CD4-positive, alpha-beta T cell treated with Interferon alpha-2 for 1 hour (primary cell): ENCODE measurements at regions not wholly inside any gene's neighbourhood (a gene's known extent, or its start where the extent isn't known, plus 50 kb on each side); places are given as distances from the start of the nearest gene placed in this dataset.
"Not testable (repeated sequence)": the region's sequence is repeated elsewhere in the genome, so short reads cannot be mapped to it uniquely, and the experiment has no call there.

Experiments used
- DNase-seq, 2 donors: peaks; one replicate each; pipeline ENCODE4 v3.0.0-alpha.2; 2020 to 2022

DNA sequence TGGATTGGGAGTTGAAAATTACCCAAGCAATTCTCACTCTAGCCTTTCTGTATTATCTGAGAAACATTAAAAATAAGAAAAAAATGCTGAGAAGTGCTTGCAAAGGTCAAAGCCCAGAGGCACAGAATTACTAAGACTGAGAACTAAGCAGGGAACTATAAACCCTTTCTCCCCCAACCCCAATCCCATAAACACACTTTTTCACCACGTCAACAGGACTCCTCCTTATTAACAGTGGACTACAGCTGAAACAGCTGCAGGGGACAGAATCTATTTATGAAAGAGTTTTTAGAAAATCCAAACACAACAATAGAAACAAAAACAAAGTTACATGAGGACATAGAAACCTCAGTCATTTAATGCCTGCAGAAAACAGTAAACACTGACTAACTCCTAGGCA, 984.1 kb downstream of the TRAM1L1 start:
- no peak for DNase-seq

DNA sequence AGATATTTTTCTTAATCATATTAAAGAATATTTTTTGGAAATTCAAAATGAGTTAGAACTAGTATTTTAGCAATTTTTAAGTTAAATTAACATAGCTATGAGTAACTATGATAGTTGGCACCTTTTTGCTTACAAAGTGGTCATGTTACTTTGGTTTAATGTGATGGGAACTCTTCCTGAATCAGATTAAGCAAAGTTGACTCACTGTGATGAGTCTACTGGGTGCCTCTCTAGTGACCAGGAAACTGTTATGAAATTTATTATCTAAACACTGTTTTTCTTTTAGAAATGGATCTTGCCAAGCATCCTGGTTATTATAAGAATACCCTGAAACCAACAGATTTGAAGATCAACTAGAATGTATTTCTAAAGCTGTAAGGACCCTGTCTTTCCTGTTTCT, 985.8 kb downstream of the TRAM1L1 start:
- no peak for DNase-seq

DNA sequence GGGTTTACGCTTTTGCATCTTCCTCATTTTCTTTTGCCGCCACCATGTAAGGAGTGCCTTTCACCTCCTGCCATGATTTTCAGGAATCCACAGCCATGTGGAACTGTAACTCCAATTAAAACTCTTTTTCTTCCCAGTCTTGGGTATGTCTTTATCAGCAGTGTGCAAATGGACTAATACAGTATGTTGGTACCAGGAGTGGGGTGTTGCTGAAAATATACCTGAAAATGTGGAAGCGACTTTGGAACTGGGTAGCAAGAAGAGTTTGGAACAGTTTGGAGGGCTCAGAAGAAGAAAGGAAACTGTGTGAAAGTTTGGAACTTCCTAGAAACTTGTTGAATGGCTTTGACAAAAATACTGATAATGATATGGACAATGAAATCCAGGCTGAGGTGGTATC, 983.9 kb upstream of the NDST4 start:
- not testable (repeated sequence) for DNase-seq

DNA sequence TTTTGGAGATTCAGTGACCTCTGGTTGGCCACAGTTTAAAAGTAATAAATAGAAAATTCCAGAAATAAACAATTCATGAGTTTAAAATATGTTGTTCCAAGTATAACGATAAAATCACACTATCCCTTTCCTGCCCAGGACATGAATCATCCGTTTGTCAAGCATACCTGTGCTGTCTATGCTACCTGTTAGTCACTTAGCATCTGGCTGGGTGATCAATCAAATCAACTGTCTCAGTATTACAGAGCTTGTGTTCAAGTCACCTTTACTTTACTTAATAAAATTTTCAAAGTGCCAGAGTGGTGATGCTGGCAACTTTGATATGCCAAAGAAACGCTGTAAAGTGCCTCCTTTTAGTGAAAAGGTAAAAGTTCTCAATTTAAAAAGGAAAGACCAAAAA, 979.5 kb upstream of the NDST4 start:
- no peak for DNase-seq

DNA sequence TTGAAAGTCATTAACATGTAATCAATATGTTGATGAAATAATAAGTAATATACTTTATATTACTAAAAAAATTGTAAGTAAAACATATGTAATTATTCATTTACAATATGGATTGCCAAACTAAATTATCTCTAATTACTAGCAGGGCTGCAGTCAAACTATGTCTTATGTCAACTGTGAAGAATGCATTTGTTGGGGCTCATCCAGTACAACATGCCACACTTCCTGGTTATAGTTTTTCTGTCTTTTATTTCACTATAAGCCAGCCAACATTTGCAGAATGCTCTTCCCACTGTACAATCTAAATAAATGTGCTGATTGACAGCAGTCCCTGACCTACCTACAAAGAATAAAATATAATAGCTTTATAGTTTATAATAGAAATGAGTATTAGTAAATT, 975.4 kb upstream of the NDST4 start:
- DNase-seq = no peak

DNA sequence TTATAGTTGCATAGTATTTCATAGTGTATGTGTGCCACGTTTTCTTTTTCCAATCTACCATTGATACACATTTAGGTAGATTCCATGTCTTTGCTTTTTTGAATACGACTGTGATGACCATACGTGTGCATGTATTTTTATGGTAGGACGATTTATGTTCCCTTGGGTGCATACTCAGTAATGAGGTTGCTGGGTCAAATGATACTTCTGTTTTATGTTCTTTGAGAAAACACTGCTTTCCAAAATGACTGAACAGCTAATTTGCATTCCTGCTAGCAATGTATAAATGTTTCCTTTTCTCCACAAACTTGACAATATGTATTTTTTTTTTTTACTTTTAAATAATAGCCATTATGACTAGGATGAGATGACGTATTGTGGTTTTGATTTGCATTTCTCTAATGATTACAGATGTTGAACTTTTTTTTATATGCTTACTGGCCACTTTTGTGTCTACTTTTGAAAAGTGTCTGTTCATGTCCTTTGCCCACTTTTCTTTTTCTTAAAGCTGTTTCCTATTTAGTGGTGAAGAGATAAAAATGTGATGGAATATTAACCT, 969.5 kb upstream of the NDST4 start:
- no peak for DNase-seq

DNA sequence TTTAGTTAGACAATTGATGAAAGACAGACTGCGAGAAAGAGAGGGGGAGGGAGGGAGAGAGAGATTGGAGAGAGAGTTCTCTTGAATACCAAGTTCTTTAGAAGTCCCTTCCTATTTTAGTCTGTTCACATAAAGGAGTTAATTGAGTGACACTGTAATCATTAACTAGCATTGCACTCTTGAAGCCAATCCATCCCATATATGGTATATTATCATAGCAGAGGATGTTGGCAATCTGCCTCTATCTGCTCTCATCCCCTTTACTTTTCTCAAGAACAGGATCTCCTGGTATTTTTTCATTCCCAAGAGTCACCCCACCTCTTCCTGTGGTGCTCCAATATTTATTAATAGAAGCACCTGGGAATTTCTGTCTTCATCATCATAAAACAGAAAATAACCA, 959.6 kb upstream of the NDST4 start:
- no peak for DNase-seq

DNA sequence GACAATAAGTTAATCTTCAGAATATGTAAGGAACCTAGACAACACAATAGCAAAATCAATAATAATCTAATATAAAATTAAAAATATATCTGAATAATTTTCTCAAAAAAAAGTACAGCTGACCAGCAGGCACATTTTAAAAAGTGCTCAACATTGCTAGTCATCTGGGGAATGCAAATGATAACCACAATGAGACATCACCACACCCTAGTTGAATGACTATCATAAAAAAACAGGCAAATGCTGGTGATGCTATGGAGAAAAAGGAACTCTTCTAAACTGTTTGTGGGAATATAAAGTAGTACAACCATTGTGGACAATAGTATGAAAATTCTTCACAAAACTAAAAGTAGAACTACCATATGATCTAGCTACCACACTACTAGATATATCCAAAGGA, 956.9 kb upstream of the NDST4 start:
- DNase-seq = no peak

DNA sequence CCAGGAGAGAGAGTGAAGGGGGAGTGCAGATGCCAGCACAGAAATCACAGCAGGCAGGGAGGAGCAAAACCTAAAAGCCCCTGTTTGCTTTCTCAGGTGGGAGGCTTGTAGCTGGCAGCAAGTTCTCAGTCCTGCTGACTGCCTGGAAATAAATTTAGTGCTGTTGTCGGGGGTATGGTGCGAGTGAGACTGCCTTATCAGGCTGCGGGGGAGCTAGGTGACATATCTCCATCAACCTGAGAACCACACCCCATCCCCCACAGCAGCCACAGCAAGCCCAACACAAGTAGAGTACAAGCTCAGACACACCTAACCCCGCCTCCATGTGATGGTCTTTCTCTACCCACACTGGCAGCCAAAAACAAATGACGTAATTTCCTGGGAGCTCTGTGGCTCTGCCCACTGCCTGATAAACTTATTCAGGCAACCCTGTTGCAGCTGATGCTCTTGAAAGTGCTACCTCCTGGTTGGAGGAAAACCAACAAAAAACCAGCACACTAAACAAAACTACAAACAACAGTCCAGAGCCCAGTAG, 953.4 kb upstream of the NDST4 start:
- DNase-seq = no peak

DNA sequence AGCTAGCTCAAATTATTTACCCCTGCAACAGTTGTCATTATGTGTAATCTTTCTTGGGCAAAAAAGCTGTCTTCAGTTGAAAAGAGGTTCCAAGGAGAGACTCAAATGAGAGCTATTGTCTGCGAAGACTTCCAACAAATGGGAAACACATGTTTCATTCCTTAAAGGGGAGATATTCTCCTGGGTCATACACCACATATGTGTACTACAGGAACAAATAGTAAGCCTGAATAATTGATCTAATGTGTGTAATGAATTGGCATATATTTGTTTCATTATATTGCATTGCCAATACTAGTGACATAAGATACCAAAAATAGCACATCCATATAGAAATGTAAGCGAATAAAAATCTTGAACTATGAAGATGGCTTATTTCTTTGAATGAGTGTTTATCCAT, 950.9 kb upstream of the NDST4 start:
- DNase-seq = no peak

DNA sequence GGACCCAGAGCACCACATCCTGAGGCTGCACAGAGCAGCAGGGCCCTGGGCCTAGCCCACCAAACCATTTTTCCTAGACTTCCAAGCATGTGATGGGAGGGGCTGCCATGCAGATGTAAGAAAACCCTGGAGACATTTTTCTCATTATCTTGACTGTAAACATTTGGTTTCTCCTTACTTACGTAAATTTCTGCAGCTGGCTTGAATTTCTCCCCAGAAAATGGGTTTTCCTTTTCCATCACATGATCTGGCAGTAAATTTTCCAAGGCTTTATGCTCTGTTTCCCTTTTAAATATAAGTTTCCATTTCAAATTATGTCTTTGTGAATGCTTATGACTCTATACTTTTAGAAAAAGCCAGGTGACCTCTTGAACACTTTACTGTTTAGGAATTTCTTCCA, 945.9 kb upstream of the NDST4 start:
- no peak for DNase-seq

DNA sequence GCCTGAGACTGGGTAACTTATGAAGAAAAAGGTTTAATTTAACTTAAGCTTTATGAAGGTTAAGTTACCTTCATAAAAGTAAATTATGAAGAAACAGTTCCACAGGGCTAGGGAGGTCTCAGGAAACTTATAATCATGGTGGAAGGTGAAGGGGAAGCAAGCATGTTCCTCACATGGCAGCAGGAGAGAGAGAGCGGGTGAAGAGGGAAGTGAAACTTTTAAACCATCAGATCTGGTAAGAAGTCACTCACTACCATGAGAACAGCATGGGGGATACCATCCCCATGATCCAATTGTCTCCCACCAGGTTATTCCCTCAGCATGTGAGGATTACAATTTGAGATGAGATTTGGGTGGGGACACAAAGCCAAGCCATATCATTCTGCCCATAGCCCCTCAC, 944.7 kb upstream of the NDST4 start:
- no peak for DNase-seq

DNA sequence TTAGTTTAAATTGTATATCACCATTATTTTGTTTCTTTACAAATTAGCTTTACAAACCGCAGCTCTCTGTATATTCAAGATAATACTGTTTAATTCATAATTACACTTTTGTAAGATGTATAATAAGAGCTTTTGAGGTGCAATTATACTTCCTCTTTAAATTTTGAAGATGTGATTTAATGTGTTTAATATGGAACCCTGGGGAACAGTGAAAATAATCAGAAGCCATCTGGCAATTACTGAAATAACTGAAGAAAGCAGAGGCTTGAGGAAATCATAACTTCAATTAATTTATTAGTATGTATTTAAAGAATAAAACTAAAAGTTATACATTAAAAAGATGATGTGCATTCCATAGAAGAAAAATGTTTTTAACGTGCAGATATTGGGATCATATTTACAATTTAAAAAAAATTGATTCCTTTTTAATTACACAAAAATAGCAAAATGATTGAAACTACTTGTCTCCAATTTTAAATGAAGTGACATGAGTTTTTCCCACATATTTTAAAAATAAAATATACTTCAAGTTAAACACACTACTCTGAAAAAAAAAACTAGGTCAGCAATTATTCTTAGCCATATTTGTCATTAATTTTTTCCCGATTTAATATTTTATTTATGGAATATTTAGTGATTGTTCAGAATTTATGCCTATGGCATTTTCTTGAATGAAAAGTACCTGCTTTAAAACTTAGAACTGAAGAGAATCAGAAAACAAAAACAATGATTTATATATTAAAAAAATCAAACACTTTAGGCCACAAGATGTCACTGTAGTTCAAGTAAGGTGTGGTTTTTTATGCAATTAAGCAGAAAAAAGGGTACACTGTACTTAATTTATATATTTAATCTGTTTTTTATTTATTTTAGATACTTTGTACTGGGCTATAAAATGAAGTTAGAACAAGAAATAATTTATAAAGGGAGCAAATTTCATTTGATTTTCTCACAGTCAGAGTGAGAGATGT, 942.7 kb upstream of the NDST4 start:
- no peak for DNase-seq

DNA sequence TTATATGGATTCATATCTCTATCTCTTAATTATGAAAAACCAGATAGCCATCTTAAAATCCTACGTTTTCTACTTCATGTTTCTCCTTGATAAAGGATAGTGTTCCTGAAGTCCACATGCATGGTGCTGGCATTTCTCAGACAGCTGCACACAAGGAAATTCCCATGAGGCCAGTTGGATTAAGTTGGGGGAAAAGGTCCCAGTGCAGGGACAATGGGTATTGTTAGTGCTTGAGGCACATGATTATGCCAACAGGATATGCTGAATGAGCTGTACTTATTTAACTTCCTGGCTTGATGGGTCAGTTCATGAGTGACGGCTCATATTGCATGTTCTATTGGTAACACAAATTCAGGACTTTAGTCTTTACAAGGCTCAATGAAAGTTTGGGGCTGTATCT, 913.9 kb upstream of the NDST4 start:
- DNase-seq = no peak

DNA sequence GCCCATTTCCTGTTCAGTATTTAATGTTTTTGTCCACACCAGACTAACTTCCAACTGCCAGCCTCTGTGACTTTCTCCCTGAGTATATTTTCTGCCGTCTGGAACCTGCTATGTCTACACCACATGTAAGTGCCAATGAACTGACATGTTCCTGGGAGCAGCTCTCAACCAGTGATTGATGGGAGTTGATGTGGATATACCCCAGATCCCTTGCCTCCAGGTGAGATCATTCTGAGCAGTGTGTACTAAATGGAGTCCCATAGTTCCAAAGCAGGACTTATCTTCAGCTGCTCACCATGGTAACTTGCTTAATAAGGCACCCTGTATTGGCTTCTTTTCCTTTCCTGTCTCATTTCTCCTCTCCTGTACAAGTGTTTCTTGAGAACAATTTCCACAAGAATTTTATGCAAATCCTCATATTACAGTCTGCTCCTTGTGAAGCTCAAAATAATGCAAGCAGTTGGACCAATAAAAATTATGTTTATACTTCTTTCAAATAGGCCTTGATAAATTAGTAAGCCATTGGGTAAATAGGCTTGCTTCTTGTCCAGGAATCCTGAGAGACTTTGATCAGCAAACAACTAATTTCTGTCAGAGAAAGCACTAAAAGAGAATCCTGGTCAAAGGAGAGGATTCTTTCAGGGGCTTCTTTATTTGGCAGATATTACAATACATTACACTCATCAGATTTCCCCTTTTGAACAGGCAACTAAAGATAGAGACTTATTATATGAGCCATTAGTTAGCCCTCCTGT, 911.7 kb upstream of the NDST4 start:
- DNase-seq = no peak

DNA sequence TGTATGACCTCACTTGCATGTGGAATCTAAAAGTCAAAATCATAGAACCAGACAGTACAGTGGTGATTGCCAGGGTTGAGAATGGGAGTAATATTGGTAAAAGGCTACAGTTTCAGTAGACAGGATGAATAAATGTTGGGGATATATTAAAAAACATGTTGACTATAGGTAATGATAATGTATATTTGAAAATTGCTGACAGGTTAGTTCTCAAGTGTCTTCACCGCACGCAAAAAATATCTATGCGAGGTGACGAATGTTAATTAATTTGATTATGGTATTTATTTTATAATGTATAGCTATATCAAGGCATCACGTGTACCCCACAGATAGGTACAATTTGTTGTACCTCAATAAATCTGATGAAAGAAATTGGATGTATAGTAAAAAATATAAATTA, 909.6 kb upstream of the NDST4 start:
- DNase-seq = no peak

DNA sequence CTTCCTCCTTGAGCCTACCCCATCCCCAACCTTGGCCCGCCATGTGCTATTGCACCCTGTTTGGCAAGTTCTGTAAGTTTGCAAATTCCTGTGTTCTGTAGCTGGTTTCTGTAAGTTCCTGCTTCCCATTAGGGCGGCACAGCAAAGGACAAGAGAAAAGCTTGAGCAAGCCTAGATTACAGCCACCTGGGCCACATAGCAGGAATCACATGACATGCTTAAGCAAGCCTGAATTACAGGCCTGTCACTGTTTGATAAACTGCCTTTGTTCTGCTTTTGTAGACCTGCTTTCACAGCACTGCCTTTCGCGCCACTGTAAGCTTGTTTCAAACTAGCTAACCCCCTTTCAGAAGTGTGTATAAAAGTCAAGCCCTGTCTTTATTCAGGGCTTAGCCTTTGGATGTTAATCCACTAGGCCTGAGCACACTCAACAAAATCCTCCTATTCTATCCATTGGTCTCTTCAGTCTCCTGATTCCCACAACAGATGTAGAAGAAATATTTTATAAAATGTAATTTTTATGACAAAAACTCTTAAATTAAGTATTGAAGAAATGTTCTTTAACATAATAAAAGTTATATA, 906.8 kb upstream of the NDST4 start:
- no peak for DNase-seq

DNA sequence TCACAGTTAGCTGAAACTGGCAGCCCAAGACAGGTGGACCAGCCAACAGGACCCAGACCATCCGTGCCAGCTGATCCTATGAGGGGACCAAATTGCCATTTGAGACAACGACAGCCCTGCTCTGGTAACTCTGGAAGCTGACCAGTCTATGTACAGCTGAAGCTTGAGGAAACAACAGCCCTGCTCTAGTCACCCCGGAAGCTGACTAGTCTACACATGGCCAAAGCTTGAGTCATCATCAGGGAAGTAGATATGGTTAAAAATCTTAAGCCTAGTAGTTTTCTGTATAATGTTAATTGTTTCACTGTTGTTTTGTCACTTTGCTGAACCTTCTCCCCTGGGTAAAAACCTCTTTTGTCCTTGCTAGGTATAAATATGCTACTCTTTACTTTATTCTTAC, 905.4 kb upstream of the NDST4 start:
- no peak for DNase-seq

DNA sequence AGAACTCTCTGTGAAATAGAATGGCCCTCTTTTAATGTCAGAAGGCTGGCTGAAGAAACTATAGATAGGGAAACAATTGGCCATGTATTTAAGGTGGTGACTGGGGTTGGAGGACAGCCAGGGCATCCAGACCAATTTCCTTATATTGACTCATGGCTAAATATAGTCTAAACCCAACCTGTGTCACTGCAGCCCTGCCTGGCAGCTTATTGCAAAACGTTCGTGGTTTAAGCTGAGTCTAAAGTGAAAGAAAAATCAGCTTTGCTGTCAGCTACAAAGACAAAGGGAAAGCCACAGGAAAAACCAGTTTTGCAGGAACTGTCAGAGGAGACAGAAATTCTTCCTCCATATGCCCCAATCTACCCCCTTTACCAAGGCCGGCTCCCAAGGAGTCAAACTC, 902.8 kb upstream of the NDST4 start:
- DNase-seq = no peak

DNA sequence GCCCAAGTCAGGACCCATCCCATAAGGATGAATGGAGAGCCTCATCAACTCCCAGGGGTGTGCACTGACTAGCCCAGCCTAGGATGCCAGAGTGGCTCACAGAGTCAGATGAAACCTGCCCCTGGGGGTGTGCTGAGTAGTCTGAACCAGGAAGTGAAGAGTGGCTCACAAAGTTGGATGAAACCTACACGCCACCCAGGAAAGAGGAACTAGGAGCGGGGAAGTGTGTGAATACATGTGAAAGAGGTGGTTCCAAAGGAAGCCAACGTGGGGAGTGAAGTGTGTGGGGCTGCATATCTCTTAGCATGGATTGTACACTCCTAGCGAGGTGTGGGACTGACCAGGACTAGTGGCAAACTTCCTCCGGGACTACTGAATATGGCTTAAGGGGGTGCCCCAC, 902.1 kb upstream of the NDST4 start:
- DNase-seq = no peak

DNA sequence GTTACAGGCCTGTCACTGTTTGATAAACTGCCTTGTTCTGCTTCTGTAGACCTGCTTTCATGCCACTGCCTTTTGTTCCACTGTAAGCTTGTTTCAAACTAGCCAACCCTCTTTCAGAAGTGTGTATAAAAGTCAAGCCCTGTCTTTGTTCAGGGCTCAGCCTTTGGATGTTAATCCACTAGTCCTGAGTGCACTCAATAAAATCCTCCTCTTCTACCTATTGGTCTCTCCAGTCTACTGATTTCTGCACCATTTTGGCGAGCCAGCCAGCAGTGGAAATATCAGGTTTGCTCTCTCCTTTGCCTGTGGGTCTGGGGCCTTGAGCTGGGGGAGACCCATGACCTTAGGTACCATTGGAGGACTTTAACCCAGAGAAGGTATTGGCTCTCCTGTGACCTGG, 901.6 kb upstream of the NDST4 start:
- DNase-seq = no peak

DNA sequence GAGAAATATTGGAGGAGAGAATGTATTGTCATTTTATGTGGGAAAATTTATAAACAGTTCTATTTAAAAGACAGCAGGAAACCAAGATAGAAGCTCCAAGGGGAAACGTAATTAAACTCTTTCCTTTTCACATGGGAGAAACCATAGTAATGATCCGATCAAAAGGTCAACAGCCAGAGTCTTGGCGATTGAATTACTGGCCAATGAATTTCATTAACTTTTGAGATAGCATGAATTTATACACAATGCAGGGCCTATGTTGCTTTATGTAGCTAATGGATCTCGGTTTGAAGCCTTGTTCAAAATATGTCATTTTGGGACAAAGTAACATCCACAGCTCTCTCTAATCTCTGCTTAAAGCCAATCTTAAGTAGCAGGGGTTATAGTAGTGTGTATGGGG, 897.5 kb upstream of the NDST4 start:
- no peak for DNase-seq

DNA sequence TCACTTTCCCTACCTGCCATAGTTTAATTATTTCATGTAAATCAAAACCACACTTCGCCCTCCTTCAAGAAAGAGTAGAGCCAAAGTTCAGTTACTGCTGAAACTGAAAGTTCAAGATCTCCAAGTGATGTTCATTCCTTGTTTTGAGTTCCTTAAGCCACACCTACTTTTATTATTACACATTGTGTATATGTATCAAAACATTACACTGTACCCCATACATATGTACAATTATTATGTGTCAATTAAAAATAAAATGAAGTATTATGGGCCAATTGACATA, 892.3 kb upstream of the NDST4 start:
- DNase-seq = no peak
